PC-9 (cell line): ENCODE measurements at regions not wholly inside any gene's neighbourhood (a gene's known extent, or its start where the extent isn't known, plus 50 kb on each side); places are given as distances from the start of the nearest gene placed in this dataset.

ENCODE experiments used
- EZH2 ChIP-seq: fragments of 200-600 bp; sonication (generic); IDR thresholded peaks from 2 replicates; pipeline ENCODE4 v1.8.0; 2017; ENCODE audit warnings: antibody characterized with exemption, low read depth
- TF ChIP-seq, protein P1 (sequence below): fragments of 200-600 bp; sonication (generic); conservative IDR thresholded peaks from 2 replicates; pipeline ENCODE4 v1.6.1; 2017; ENCODE audit warnings: mixed run types, antibody characterized with exemption, mild to moderate bottlenecking, moderate library complexity

GRCh38 chr21:31596055-31596454 lies 63.4 kb upstream of the SOD1 start:
- TF ChIP-seq, protein P1, sequence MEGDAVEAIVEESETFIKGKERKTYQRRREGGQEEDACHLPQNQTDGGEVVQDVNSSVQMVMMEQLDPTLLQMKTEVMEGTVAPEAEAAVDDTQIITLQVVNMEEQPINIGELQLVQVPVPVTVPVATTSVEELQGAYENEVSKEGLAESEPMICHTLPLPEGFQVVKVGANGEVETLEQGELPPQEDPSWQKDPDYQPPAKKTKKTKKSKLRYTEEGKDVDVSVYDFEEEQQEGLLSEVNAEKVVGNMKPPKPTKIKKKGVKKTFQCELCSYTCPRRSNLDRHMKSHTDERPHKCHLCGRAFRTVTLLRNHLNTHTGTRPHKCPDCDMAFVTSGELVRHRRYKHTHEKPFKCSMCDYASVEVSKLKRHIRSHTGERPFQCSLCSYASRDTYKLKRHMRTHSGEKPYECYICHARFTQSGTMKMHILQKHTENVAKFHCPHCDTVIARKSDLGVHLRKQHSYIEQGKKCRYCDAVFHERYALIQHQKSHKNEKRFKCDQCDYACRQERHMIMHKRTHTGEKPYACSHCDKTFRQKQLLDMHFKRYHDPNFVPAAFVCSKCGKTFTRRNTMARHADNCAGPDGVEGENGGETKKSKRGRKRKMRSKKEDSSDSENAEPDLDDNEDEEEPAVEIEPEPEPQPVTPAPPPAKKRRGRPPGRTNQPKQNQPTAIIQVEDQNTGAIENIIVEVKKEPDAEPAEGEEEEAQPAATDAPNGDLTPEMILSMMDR = no peak
- no peak for TF ChIP-seq EZH2
